T-helper 2 cell treated with Interferon-gamma antibody and Interleukin-4, amounts not matched to agents 5 μg/mL and 100 μg/mL, for 36 hours (primary cell): ENCODE measurements at regions not wholly inside any gene's neighbourhood (a gene's known extent, or its start where the extent isn't known, plus 50 kb on each side); places are given as distances from the start of the nearest gene placed in this dataset.

Source experiments
- DNase-seq: peaks from one replicate; pipeline ENCODE4 v3.0.0; 2021; ENCODE audit warnings: low spot score
- H3K27ac Mint-ChIP-seq: one replicate; pipeline ENCODE4 v1.8.0; 2021; ENCODE audit warnings: mild to moderate bottlenecking, mixed read lengths
- H3K27me3 Mint-ChIP-seq: one replicate; pipeline ENCODE4 v1.8.0; 2021; ENCODE audit warnings: low read depth, mixed read lengths
- H3K36me3 Mint-ChIP-seq: one replicate; pipeline ENCODE4 v1.8.0; 2021; ENCODE audit warnings: low read depth, mixed read lengths
- H3K4me1 Mint-ChIP-seq: one replicate; pipeline ENCODE4 v1.8.0; 2021; ENCODE audit warnings: low read depth, mixed read lengths
- H3K4me3 Mint-ChIP-seq: one replicate; pipeline ENCODE4 v1.8.0; 2022; ENCODE audit warnings: mild to moderate bottlenecking, moderate library complexity, mixed read lengths
- H3K9me3 Mint-ChIP-seq: one replicate; pipeline ENCODE4 v1.8.0; 2021; ENCODE audit warnings: mixed read lengths

GRCh38 chr6:164230259-164230658, 815.7 kb downstream of the QKI start:
- H3K27ac Mint-ChIP-seq, result no peak overlapping the region
- no peaks in the 10 kb centered on the region for H3K27me3 Mint-ChIP-seq
- H3K4me1 Mint-ChIP-seq, result no peaks in the 10 kb centered on the region
- peaks cover 7% of the 10 kb centered on the region for H3K9me3 Mint-ChIP-seq
- no peaks in the 10 kb centered on the region for H3K36me3 Mint-ChIP-seq
- H3K4me3 Mint-ChIP-seq, result no peak overlapping the region
- no peak for DNase-seq

GRCh38 chr6:164229716-164230115, 815.2 kb downstream of the QKI start:
- H3K27me3 Mint-ChIP-seq, result no peaks in the 10 kb centered on the region
- peaks cover 7% of the 10 kb centered on the region for H3K9me3 Mint-ChIP-seq
- H3K27ac Mint-ChIP-seq, result no peak overlapping the region
- DNase-seq, result no peak
- H3K36me3 Mint-ChIP-seq, result no peaks in the 10 kb centered on the region
- no peak overlapping the region for H3K4me3 Mint-ChIP-seq
- no peaks in the 10 kb centered on the region for H3K4me1 Mint-ChIP-seq

GRCh38 chr6:164227952-164228522, 813.5 kb downstream of the QKI start:
- Mint-ChIP-seq H3K27me3 (no peaks in the 10 kb centered on the region), H3K9me3 (peaks cover 7% of the 10 kb centered on the region), H3K4me3 (no peak overlapping the region), H3K4me1 (no peaks in the 10 kb centered on the region), H3K36me3 (no peaks in the 10 kb centered on the region), H3K27ac (no peak overlapping the region)
- no peak for DNase-seq

GRCh38 chr6:164216839-164217238, 802.3 kb downstream of the QKI start:
- DNase-seq, result no peak
- no peaks in the 10 kb centered on the region for H3K36me3 Mint-ChIP-seq
- H3K4me3 Mint-ChIP-seq, result no peak overlapping the region
- H3K9me3 Mint-ChIP-seq, result peaks cover 4% of the 10 kb centered on the region
- no peaks in the 10 kb centered on the region for H3K4me1 Mint-ChIP-seq
- no peaks in the 10 kb centered on the region for H3K27me3 Mint-ChIP-seq
- no peak overlapping the region for H3K27ac Mint-ChIP-seq

- H3K4me1 Mint-ChIP-seq, result no peaks in the 10 kb centered on the region
- no peak overlapping the region for H3K4me3 Mint-ChIP-seq
- no peak overlapping the region for H3K27ac Mint-ChIP-seq
- H3K9me3 Mint-ChIP-seq, result peaks cover 4% of the 10 kb centered on the region
- no peaks in the 10 kb centered on the region for H3K36me3 Mint-ChIP-seq
- no peaks in the 10 kb centered on the region for H3K27me3 Mint-ChIP-seq
- DNase-seq, result no peak
These were observed 801.9 kb downstream of the QKI start for GRCh38 chr6:164216368-164216767.

GRCh38 chr6:164214066-164214465, 799.5 kb downstream of the QKI start:
- no peaks in the 10 kb centered on the region for H3K36me3 Mint-ChIP-seq
- H3K27me3 Mint-ChIP-seq, result no peaks in the 10 kb centered on the region
- DNase-seq, result no peak
- H3K27ac Mint-ChIP-seq, result no peak overlapping the region
- no peaks in the 10 kb centered on the region for H3K4me1 Mint-ChIP-seq
- H3K9me3 Mint-ChIP-seq, result peaks cover 4% of the 10 kb centered on the region
- no peak overlapping the region for H3K4me3 Mint-ChIP-seq

- Mint-ChIP-seq H3K4me1 (no peaks in the 10 kb centered on the region), H3K36me3 (no peaks in the 10 kb centered on the region), H3K4me3 (no peak overlapping the region), H3K9me3 (peaks cover 3% of the 10 kb centered on the region), H3K27ac (no peak overlapping the region), H3K27me3 (no peaks in the 10 kb centered on the region)
- no peak for DNase-seq
These were observed 796.7 kb downstream of the QKI start for GRCh38 chr6:164211254-164211653.

GRCh38 chr6:164210783-164211182, 796.3 kb downstream of the QKI start:
- Mint-ChIP-seq H3K36me3 (no peaks in the 10 kb centered on the region), H3K4me3 (no peak overlapping the region), H3K9me3 (peaks cover 8% of the 10 kb centered on the region), H3K27ac (no peak overlapping the region), H3K4me1 (no peaks in the 10 kb centered on the region), H3K27me3 (no peaks in the 10 kb centered on the region)
- no peak for DNase-seq

- H3K27me3 Mint-ChIP-seq, result no peaks in the 10 kb centered on the region
- H3K4me3 Mint-ChIP-seq, result no peak overlapping the region
- peaks cover 9% of the 10 kb centered on the region for H3K9me3 Mint-ChIP-seq
- no peak for DNase-seq
- H3K27ac Mint-ChIP-seq, result no peak overlapping the region
- no peaks in the 10 kb centered on the region for H3K4me1 Mint-ChIP-seq
- no peaks in the 10 kb centered on the region for H3K36me3 Mint-ChIP-seq
These were observed 795.8 kb downstream of the QKI start for GRCh38 chr6:164210323-164210722.

GRCh38 chr6:164208371-164208770, 793.9 kb downstream of the QKI start:
- Mint-ChIP-seq H3K27ac (no peak overlapping the region), H3K36me3 (no peaks in the 10 kb centered on the region), H3K9me3 (peaks cover 9% of the 10 kb centered on the region), H3K4me3 (no peak overlapping the region), H3K27me3 (no peaks in the 10 kb centered on the region), H3K4me1 (no peaks in the 10 kb centered on the region)
- no peak for DNase-seq

GRCh38 chr6:164206807-164207423, 792.4 kb downstream of the QKI start:
- no peak for DNase-seq
- Mint-ChIP-seq H3K27ac (no peak overlapping the region), H3K36me3 (no peaks in the 10 kb centered on the region)

GRCh38 chr6:164200071-164200470, 785.6 kb downstream of the QKI start:
- Mint-ChIP-seq H3K4me1 (no peaks in the 10 kb centered on the region), H3K4me3 (no peak overlapping the region), H3K27ac (no peak overlapping the region), H3K36me3 (no peaks in the 10 kb centered on the region), H3K27me3 (no peaks in the 10 kb centered on the region), H3K9me3 (peaks cover 5% of the 10 kb centered on the region)
- DNase-seq, result no peak

More at GRCh38 chr6:164206807-164207423, 792.4 kb downstream of the QKI start:
- no peak overlapping the region for H3K4me3 Mint-ChIP-seq
- H3K27me3 Mint-ChIP-seq, result no peaks in the 10 kb centered on the region
- H3K9me3 Mint-ChIP-seq, result peaks cover 9% of the 10 kb centered on the region
- no peaks in the 10 kb centered on the region for H3K4me1 Mint-ChIP-seq

- Mint-ChIP-seq H3K9me3 (peaks cover 5% of the 10 kb centered on the region), H3K27me3 (no peaks in the 10 kb centered on the region), H3K27ac (no peak overlapping the region), H3K4me1 (no peaks in the 10 kb centered on the region), H3K36me3 (no peaks in the 10 kb centered on the region), H3K4me3 (no peak overlapping the region)
- no peak for DNase-seq
These were observed 781.4 kb downstream of the QKI start for GRCh38 chr6:164195942-164196281.

- H3K27me3 Mint-ChIP-seq, result no peaks in the 10 kb centered on the region
- peaks cover 5% of the 10 kb centered on the region for H3K9me3 Mint-ChIP-seq
- no peak for DNase-seq
- H3K4me3 Mint-ChIP-seq, result no peak overlapping the region
- H3K36me3 Mint-ChIP-seq, result no peaks in the 10 kb centered on the region
- no peaks in the 10 kb centered on the region for H3K4me1 Mint-ChIP-seq
- no peak overlapping the region for H3K27ac Mint-ChIP-seq
These were observed 780.9 kb downstream of the QKI start for GRCh38 chr6:164195278-164195941.

- H3K4me3 Mint-ChIP-seq, result no peak overlapping the region
These were observed 774.3 kb downstream of the QKI start for GRCh38 chr6:164188861-164189260.

More at GRCh38 chr6:164188861-164189260, 774.3 kb downstream of the QKI start:
- H3K36me3 Mint-ChIP-seq, result no peaks in the 10 kb centered on the region
- no peaks in the 10 kb centered on the region for H3K27me3 Mint-ChIP-seq
- no peak overlapping the region for H3K27ac Mint-ChIP-seq
- no peaks in the 10 kb centered on the region for H3K4me1 Mint-ChIP-seq
- no peak for DNase-seq
- no peaks in the 10 kb centered on the region for H3K9me3 Mint-ChIP-seq
